Body of pancreas (tissue), 4 donors: ENCODE measurements at regions not wholly inside any gene's neighbourhood (a gene's known extent, or its start where the extent isn't known, plus 50 kb on each side); places are given as distances from the start of the nearest gene placed in this dataset.

Source experiments
- ATAC-seq: fragments of 150-250 bp; one replicate; pipeline ENCODE4 v1.9.1; 2016
- DNase-seq, 4 donors: peaks; one replicate each; pipeline ENCODE4 v3.0.0-alpha.2; 2019
- H3K27ac ChIP-seq, 4 donors: fragments of 200-600 bp; sonication (generic); 1 replicate in 3 of 4; 2 replicates in 1 of 4; pipeline versions ENCODE4 v1.5.1 to v1.6.1; 2016 to 2019; ENCODE audit warnings: mild to moderate bottlenecking in 1 of 4, mixed read lengths in 1 of 4, moderate library complexity in 1 of 4
- H3K27me3 ChIP-seq, 2 donors: fragments of 200-600 bp; sonication (generic); one replicate each; pipeline ENCODE4 v1.6.0; 2016; ENCODE audit warnings: mild to moderate bottlenecking in 1 of 2
- H3K36me3 ChIP-seq, 2 donors: fragments of 200-600 bp; sonication (generic); replicated peaks in 1 of 2; 2 replicates each; pipeline ENCODE4 v1.5.1; 2016; ENCODE audit warnings: low read depth in 2 of 2; ENCODE audit not compliant: insufficient read depth in 1 of 2
- H3K4me1 ChIP-seq: fragments of 200-600 bp; sonication (generic); one replicate; pipeline ENCODE4 v1.6.0; 2016
- H3K4me3 ChIP-seq, 2 donors: fragments of 200-600 bp; sonication (generic); 1 replicate in 1 of 2; 2 replicates in 1 of 2; pipeline ENCODE4 v1.5.1; 2016 to 2019
- H3K9me3 ChIP-seq, 3 donors: fragments of 200-600 bp; sonication (generic); 1 replicate in 2 of 3; 2 replicates in 1 of 3; pipeline ENCODE4 v1.5.1; 2016
- CTCF ChIP-seq, 7 experiments: fragments of 450-650 bp in 4 of 7; fragments of 200-600 bp in 3 of 7; sonication (generic) in 3 of 7; IDR thresholded peaks; one replicate each; pipeline ENCODE4 v1.5.1; 2016 to 2019; ENCODE audit warnings: antibody characterized with exemption in 7 of 7
- POLR2A ChIP-seq, 3 donors: fragments of 450-650 bp; IDR thresholded peaks; one replicate each; pipeline ENCODE4 v1.6.1; 2016; ENCODE audit warnings: antibody characterized with exemption in 3 of 3, mild to moderate bottlenecking in 2 of 3
- WGBS, 2 donors: methylation state at CpG; one replicate each; pipeline ENCODE4 v1.1.5; 2017; 5-methylcytosine and 5-hydroxymethylcytosine counted together
- intact Hi-C: fragments of 100-400 bp; cut with DNase I; formaldehyde crosslinking; loops from one replicate; pipeline ENCODE4 v1.15.1; 2023

DNA sequence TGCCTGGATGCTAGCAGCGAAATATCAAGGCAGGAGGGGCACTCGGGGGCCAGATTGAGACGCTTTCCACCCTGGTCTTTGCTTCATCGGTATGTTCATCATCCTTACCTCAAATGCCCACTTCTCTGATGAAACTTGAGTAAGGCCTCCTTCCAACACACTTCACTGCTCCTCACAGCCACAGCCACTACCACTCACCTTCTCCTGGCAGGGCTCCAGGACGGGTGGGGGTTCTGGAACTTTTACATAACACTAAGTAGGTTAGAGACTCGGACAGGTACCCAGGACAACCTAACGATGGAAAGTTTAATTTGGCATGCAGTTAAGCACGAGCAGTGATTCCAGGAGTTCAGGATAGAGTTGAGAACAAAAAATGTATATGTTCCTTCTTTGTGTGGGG, 73.9 kb upstream of the SPAG17 start:
- Histone ChIP-seq H3K27ac (no peak overlapping the region), H3K4me1 (no peaks in the 10 kb centered on the region), H3K27me3 (no peaks in the 10 kb centered on the region), H3K4me3 (no peak overlapping the region), H3K36me3 (no peaks in the 10 kb centered on the region), H3K9me3 (no peaks in the 10 kb centered on the region)
- intact Hi-C loops = no loop called here
- WGBS, 2 donors = 67 to 75% methylated on average over 8 of the region's 8 CpGs
- TF ChIP-seq CTCF (IDR thresholded peaks at IDR 0.05) (no peak), POLR2A (IDR thresholded peaks at IDR 0.05) (no peak)
- no peak for ATAC-seq
- DNase-seq = no peak

GRCh38 chr1:118257946-118258345, 72.9 kb upstream of the SPAG17 start:
- no peak overlapping the region for H3K4me3 ChIP-seq
- intact Hi-C loops = no loop called here
- no peaks in the 10 kb centered on the region for H3K36me3 ChIP-seq
- H3K27me3 ChIP-seq = no peaks in the 10 kb centered on the region
- ATAC-seq (no peak), DNase-seq (no peak)
- no peaks in the 10 kb centered on the region for H3K4me1 ChIP-seq
- TF ChIP-seq POLR2A (IDR thresholded peaks at IDR 0.05) (no peak), CTCF (IDR thresholded peaks at IDR 0.05) (no peak)
- H3K27ac ChIP-seq = no peak overlapping the region
- no peaks in the 10 kb centered on the region for H3K9me3 ChIP-seq

GRCh38 chr1:118254491-118255425, 69.7 kb upstream of the SPAG17 start:
- intact Hi-C loops = no loop called here
- H3K4me1 ChIP-seq = no peaks in the 10 kb centered on the region
- H3K27me3 ChIP-seq = no peaks in the 10 kb centered on the region
- ATAC-seq (no peak), DNase-seq (no peak)
- no peak overlapping the region for H3K27ac ChIP-seq
- no peaks in the 10 kb centered on the region for H3K36me3 ChIP-seq
- no peaks in the 10 kb centered on the region for H3K9me3 ChIP-seq
- TF ChIP-seq POLR2A (IDR thresholded peaks at IDR 0.05) = no peak
- no peak for TF ChIP-seq CTCF (IDR thresholded peaks at IDR 0.05)
- H3K4me3 ChIP-seq = no peak overlapping the region
- 81 to 85% methylated on average over 4 of the region's 4 CpGs for WGBS, 2 donors

GRCh38 chr1:118254001-118254400, 69.0 kb upstream of the SPAG17 start:
- H3K9me3 ChIP-seq = no peaks in the 10 kb centered on the region
- H3K36me3 ChIP-seq = no peaks in the 10 kb centered on the region
- no peak overlapping the region for H3K27ac ChIP-seq
- ATAC-seq (no peak), DNase-seq (no peak)
- no peaks in the 10 kb centered on the region for H3K27me3 ChIP-seq
- no peak for TF ChIP-seq POLR2A (IDR thresholded peaks at IDR 0.05)
- TF ChIP-seq CTCF (IDR thresholded peaks at IDR 0.05) = no peak
- H3K4me1 ChIP-seq = no peaks in the 10 kb centered on the region
- no peak overlapping the region for H3K4me3 ChIP-seq
- intact Hi-C loops = no loop called here
- WGBS, 2 donors = 63 to 65% methylated on average over 2 of the region's 2 CpGs
